HG02610 (cell line): ENCODE measurements at regions not wholly inside any gene's neighbourhood (a gene's known extent, or its start where the extent isn't known, plus 50 kb on each side); places are given as distances from the start of the nearest gene placed in this dataset.
"Not testable (repeated sequence)": the region's sequence is repeated elsewhere in the genome, so short reads cannot be mapped to it uniquely, and the experiment has no call there.

Experiments used
- ATAC-seq: cut with Tn5 transposase; IDR thresholded peaks from one replicate; pipeline ENCODE4 v1.9.1; 2021; ENCODE audit warnings: mild to moderate bottlenecking, moderate library complexity; ENCODE audit not compliant: unreplicated experiment

DNA sequence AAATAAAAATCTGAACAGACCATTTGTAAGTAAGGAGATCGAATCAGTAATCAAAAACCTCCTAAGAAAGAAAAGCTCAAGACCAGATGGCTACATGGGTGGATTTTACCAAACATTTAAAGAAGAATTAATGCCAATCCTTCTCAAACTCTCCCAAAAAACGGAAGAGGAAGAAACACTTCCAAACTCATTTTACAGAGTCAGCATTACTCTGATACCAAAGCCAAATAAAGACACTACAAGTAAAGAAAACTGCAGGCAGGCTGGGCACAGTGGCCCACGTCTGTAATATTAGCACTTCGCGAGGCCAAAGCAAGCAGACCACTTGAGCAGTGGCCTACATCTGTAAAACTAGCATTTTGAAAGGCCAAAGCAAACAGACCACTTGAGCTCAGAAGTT, 159.8 kb downstream of the DPY19L2 start:
- ATAC-seq = no peak

DNA sequence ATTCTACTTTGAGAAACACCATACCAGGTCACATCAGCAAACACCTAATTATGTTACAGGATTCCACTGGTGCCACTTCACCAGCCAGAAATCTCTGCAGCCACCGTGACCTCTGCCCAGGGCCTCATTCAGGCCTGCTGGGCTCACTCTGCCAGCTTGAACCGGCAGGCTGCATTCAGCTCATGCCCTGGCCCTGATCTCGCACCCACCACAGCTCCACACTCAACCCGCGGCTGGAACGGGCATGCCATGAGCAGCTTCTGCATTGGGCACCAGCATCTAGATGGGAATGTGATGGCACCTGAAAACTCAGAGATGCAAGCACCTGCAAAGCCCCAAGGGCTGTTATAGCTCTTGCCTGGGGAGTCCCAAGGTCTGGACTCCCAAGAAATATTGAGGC, 168.7 kb downstream of the DPY19L2 start:
- no peak for ATAC-seq

DNA sequence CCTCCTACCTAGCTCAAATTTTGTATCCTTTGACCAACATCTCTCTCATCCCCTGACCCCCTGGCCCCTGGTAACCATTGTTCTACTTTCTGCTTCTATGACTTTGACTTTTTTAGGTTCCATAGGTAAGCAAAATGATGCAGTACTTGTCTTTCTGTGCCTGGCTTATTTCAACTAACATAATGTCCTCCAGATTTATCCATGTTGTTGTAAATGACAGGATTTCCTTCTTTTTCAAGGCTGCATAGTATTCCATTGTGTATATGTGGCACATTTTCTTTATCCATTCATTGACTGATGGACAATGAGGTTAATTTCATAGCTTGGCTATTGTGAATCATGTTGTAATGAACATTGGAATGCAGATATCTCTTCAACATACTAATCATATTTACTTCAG, 170.1 kb downstream of the DPY19L2 start:
- no peak for ATAC-seq

DNA sequence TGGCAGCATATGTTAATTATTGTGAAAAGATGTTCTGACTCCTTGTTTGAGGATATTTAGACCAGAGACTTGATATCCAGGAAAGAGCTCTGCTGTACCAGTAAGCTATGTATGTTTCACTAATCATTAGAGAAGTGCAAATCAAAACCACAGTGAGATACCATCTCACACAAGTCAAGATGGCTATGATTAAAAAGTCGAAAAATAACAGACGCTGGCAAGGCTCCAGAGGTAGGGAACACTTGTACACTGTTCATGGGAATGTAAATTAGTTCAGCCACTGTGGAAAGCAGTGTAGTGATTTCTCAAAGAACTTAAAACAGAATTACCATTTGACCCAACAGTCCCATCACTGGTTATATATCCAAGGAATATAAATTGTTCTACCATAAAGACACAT, 171.6 kb downstream of the DPY19L2 start:
- no peak for ATAC-seq

DNA sequence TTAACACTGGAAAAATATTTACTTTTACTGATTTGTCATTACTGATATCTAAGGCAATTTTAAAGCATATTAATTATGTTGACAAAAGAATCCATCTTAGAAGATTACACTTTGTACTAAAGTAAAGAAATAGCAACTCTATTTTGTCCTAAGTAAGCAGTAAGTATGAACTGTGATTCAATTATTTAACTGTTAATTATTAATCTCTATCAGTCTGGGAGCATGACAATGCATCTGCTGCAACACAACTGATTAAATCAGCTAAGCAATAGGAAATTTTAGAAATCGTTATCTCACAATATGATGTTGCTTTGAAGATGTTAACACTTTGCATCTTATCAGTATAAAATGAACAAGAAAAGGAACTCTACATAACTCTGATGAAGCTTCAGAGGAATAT, 172.3 kb downstream of the DPY19L2 start:
- no peak for ATAC-seq

DNA sequence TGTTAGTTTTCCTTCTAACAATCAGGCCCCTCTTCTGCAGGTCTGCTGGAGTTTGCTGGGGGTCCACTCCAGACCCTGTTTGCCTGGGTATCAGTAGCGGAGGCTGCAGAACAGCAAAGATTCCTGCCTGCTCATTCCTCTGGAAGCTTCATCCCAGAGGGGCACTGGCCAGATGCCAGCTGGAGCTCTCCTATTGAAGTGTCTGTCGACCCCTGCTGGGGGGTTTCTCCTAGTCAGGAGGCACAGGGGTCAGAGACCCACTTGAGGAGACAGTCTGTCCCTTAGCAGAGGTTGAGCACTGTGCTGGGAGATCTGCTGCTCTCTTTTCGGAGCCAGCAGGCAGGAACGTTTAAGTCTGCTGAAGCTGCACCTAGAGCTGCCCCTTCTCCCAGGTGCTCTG, 174.9 kb downstream of the DPY19L2 start:
- ATAC-seq = not testable (repeated sequence)

DNA sequence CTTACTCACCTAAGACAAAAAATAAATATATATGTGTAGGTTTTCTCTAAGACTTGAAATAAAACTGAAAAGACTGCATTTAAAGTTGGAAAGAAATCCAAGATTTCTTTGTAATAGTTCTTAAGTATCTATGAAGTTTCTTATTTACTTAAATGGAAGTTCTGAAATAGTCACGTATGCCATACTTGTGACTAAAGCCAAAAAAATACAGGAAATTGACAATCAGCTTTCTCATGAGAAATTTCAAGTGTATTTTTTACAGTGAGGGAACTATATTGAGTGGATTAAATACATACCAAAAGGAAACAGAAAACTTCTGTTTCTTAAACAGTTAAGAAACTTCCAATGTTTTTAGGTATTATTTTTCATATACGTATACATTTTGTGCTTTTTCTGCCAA, 188.1 kb downstream of the DPY19L2 start:
- no peak for ATAC-seq

DNA sequence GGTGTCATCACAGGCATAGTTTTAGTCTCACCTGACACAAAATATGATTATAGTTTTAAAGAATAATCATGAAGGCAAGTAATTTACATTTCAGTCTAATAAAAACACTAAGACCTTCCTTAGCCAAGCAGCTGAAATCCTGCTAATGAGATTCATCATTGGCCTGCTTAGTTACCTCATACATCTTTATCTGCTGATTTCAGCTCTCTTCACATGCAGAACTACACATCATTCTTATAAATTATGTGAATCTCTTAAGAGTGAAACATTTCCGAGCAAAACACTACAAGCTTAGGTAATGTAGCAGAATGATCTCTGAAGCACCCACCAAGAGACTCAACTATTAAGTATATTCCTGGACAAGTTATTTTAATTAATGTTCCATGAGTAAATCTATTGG, 198.1 kb downstream of the DPY19L2 start:
- no peak for ATAC-seq

DNA sequence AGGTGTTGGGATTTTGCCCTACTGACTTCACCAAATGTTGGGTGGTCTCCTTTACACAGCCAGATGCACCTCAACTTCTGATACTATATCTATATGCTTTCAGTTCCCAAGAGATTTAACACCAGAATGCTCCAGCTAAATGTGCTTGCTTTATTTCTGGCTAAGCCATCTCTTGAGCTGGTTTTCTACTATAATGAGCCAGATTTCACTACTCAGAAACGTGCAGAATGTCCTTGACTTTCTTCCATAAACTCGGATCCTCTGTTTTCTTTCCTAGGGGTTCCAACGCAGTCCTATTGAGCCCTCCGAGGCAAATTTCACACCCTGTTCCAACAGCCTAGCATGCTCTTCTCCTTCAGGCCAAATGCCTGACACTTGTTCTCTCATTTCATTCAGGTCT, 200.3 kb downstream of the DPY19L2 start:
- no peak for ATAC-seq

DNA sequence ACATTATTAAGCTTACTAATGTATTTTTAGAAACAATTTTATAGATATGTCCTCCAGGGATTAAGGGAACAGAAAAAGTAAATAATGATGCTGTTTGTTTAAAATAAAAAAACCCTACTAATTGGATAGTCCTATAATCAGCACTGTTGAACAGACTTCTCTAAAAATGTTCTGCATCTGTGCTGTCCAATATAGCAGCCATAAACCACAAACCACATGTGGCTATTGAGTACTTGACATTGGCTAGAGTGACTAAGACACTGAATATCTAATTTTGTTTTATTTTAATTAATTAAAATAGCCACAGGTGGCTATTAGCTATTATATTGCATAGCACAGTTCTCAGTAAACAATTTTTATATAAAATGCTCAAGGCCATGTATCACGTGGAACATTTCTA, 210.4 kb downstream of the DPY19L2 start:
- ATAC-seq = no peak

DNA sequence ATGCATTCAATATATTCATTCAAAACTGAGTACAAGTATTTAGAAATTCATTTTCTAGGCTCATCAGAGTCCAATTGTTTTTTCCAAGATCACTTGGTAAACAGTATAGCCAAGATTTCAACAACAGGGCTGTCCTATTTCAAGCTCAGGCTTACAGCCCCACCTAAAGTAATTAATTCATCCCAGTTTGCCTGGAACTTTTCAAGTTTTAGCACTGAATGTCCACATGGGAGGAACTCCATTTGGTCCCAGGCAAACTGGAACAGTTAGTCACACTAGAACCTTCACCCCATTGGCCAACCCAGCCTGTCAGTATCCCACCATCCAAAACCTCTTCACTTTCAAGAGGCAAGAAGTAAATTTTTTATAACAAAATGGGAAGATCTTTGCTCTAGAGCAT, 210.9 kb downstream of the DPY19L2 start:
- no peak for ATAC-seq

DNA sequence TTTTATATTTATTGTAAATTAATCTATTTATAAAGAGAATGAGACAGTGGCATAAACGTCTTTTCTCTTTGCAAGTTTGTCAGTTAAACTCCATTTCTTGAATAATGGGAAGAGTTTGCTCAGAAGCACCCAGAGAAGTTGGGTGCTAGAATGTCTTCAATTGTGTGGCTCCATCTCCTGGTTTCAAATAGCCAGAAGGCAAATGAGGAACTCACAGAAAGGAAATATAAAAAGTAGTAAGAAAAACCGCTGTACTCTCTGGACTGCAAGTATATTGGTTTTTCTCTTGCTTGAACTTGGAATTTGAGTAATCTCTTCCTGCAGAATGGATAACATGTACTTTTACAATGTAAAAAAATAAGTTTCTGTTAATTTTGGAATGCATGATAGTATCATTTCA, 217.5 kb downstream of the DPY19L2 start:
- no peak for ATAC-seq

DNA sequence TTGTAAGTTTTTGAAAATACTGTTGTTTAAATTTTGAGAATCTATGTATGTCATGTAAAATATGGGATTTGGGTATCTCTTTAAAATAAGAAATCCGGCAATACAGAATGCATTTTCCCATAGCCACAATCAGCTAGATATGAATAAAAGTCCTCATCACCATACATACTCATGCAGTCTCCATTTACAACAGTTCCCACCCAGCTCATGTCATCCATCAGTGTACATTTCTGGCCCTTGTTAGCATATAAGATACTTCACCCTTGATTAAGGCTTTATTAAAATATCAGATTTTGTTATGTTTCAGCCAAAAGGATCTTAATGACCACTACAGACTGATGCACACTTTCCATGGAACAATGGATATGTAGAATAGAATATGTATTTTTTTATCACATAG, 218.0 kb downstream of the DPY19L2 start:
- no peak for ATAC-seq

DNA sequence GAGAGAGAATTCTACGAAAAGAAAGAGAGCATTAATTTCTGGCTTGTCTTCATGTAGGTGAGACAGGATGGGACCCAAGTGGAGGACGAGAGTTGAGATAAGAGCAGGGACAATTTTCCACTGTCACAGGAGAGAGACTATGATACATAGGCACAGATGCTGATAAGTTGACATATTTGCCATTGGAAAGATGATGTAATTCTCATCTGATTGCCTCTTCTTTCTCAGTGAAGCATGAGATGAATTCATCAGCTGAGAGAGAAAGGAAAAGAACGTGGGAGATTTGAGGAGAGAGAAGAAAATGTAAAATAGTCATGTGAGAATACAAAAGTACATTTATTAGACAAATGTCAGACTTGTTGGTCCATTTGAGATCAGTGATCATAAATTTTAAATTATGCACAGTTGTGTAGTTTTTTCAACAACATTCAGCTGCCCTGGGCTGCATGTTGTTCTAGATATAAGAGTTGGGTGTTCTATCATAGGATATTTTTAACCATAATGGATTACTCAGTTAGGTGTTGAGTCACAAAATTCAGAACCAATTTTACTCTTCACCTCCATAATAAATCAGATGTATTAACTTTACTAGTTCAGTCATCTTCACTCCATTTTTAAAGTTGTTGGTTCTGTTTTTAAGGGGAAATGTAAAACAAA, 222.9 kb downstream of the DPY19L2 start:
- no peak for ATAC-seq

DNA sequence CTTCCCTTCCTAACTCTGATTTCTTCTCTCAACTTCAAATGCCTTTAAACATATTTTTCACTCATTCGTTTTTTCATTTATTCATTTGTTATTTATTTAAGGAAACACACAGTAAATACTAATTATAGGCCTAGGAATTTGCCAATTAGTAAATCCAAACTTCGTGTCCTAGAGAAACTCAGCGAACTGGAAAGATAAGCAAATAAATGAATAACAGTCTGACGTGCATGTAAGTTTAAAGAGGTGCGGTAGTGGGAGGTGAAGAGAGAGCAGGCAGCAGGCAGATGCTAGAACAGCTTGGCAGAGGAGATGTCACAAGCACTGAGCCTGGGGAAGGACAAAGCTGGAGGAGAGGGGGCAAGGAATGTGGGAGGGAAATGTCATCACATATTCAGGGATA, 228.2 kb downstream of the DPY19L2 start:
- ATAC-seq = no peak

DNA sequence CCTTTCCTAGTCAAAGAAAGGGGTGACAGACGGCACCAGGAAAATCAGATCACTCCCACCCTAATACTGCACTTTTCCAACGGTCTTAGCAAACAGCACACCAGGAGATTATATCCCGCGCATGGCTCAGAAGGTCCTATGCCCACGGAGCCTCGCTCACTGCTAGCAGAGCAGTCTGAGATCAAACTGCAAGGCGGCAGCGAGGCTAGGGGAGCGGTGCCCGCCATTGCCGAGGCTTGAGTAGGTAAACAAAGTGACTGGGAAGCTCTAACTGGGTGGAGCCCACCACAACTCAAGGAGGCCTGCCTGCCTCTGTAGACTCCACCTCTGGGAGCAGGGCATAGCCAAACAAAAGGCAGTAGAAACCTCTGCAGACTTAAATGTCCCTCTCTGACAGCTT, 233.9 kb downstream of the DPY19L2 start:
- not testable (repeated sequence) for ATAC-seq

DNA sequence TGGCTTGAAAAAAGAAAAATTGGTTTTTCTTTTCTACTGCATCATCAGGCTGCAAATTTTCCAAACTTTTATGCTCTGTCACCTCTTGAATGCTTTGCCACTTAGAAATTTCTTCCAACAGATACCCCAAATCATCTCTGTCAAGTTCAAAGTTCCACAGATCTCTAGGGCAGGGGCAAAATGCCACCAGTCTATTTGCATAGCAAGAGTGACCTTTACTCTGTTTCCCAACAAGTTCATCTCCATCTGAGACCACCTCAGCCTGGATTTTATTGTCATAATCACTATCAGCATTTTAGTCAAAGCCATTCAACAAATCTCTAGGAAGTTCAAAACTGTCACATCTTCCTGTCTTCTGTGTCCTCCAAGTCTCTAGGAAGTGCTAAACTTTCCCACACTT, 240.3 kb downstream of the DPY19L2 start:
- ATAC-seq = not testable (repeated sequence)

DNA sequence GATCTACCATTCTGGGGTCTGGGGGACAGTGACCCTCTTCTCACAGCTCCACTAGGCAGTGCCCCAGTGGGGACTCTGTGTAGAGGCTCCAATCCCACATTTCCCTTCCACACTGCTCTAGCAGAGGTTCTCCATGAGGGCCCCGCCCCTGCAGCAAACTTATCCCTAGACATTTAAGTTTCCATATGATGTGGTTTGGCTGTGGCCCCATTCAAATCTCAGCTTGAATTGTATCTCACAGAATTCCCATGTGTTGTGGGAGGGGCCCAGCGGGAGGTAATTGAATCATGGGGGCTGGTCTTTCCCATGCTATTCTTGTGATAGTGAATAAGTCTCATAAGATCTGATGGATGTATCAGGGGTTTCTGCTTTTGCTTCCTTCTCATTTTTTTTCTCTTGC, 241.3 kb downstream of the DPY19L2 start:
- ATAC-seq = not testable (repeated sequence)

DNA sequence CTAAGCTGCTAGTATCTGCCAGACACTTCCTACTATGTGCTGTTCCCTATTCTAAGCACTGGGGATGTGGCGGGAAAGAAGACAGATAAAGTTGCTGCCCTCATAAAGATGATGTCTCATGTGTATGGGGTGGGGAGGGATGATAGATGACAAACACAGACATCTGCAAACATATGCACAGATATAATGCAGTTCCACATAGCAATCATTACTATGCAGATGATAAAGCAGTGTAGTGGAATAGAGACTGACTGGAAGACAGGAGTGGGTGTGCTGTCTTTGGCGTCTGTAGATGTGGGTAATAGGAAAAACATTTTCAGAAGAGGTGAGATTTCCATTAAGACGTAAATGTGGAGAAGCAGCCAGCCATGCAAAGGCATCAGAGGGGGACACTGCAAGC, 243.6 kb downstream of the DPY19L2 start:
- no peak for ATAC-seq

DNA sequence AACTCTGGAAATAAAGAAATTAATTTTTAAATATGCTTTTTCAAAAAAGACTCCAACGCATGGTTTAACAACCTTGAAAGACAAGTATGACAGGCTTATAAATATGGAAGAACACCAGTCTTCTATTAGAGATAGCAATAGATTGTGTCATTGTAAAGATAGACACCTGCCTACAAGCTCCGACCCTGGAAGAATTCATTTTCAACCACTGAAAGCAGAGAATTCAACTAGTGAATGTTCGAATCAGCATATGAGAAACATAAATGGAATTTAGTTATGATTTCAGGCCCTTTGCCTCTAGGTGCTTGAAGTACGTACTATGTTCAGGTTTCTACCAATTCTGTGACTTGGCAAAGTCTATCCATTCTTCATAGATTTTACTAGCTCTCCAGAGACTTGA, 244.5 kb downstream of the DPY19L2 start:
- no peak for ATAC-seq

DNA sequence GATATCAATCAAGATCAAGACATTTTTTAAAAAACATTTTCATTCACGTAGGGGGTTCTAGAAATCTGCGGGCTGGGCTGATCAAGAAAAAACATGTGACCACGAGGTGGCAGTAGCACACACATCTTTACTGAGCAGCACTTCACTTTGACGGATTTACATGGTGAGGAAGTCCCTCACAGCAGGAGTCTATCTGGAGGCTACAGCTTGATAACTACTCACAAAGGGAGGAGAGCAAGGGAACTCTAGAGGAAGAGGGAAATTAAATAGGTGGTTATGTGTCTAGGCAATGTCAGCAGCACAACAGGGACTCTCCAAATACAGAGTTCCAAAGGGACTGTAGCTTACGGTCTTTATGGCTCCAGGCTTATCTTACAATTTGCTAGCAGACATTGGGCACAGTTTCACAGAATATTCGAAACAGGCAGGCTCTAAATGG, 248.1 kb downstream of the DPY19L2 start:
- peak; percentile 80 for ATAC-seq

DNA sequence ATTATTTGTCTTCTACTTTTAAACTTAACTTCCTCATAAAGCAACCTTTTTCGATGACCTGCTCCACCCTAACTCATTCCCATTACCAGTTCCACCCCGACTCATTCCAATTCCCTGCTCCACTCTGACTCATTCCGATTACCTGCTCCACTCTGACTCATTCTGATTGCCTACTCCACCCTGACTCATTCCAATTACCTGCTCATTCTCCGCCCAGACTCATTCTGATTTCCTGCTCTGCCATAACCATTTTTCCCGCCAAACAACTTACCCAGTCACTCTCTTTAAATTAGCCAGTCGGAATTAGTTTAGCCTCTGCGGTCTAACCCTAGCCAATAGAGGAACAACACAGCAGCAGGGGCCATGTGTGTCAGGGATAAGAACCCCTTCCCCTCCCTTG, 249.1 kb downstream of the DPY19L2 start:
- ATAC-seq = no peak

DNA sequence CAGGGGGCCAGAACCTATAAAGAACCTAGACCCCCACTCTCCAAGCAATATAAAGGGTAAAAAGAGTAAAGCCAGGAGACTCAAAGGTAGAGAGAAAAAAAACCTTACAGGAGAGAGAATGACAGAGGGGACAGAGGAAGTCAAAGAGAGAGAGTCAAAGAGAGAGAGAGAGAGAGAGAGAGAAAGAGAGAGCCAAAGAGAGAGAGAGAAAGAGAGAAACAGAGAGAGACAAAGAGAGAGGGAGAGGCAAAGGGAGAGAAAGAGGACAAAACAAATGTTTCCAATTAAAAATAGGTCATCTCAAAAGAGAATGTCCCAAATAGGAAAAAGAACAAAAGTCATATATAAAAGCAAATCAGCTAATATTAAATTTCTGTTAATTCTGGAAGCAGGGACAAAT, 251.5 kb downstream of the DPY19L2 start:
- no peak for ATAC-seq
